Astrocyte (in vitro differentiated cells and primary cell): ENCODE measurements at regions not wholly inside any gene's neighbourhood (a gene's known extent, or its start where the extent isn't known, plus 50 kb on each side); places are given as distances from the start of the nearest gene placed in this dataset.

Experiments used
- DNase-seq: peaks from one replicate; pipeline ENCODE4 v3.0.0-alpha.2; 2010; ENCODE audit warnings: low read depth
- FAIRE-seq: peaks from 2 replicates; lab custom pipeline; 2011; peaks lifted over from hg19 to GRCh38; lab: Jason Lieb, UNC
- H2AFZ ChIP-seq: 2 replicates; pipeline ENCODE4 v1.6.0; 2012; ENCODE audit warnings: low read depth, low read length, inconsistent platforms
- H3K27ac ChIP-seq: 2 replicates; pipeline ENCODE4 v1.5.1; 2011; ENCODE audit warnings: low read depth, low read length, inconsistent platforms
- H3K27me3 ChIP-seq: 2 replicates; pipeline ENCODE4 v1.6.0; 2011; ENCODE audit warnings: low read length, inconsistent platforms; ENCODE audit not compliant: insufficient read depth
- H3K36me3 ChIP-seq: 2 replicates; pipeline ENCODE4 v1.5.1; 2011; ENCODE audit warnings: low read length, inconsistent platforms; ENCODE audit not compliant: insufficient read depth
- H3K4me1 ChIP-seq: 2 replicates; pipeline ENCODE4 v1.5.1; 2011; ENCODE audit warnings: low read length, inconsistent platforms; ENCODE audit not compliant: insufficient read depth
- H3K4me2 ChIP-seq: 2 replicates; pipeline ENCODE4 v1.6.0; 2012; ENCODE audit warnings: low read length, inconsistent platforms
- H3K4me3 ChIP-seq: 2 replicates; pipeline ENCODE4 v1.5.1; 2011; ENCODE audit warnings: low read depth, mild to moderate bottlenecking, low read length, inconsistent platforms; ENCODE audit not compliant: insufficient read depth
- H3K79me2 ChIP-seq: 2 replicates; pipeline ENCODE4 v1.6.0; 2012; ENCODE audit warnings: mild to moderate bottlenecking, low read length, inconsistent platforms; ENCODE audit not compliant: insufficient read depth
- H3K9ac ChIP-seq: 2 replicates; pipeline ENCODE4 v1.6.0; 2012; ENCODE audit warnings: mild to moderate bottlenecking, low read length, inconsistent platforms
- H3K9me3 ChIP-seq: 2 replicates; pipeline ENCODE4 v1.5.1; 2012; ENCODE audit warnings: low read depth, mild to moderate bottlenecking, low read length, inconsistent platforms; ENCODE audit not compliant: insufficient read depth
- H4K20me1 ChIP-seq: 2 replicates; pipeline ENCODE4 v1.6.0; 2012; ENCODE audit warnings: low read length, inconsistent platforms; ENCODE audit not compliant: insufficient read depth
- H3K27ac Mint-ChIP-seq: one replicate; pipeline ENCODE4 v1.8.0; 2021; ENCODE audit warnings: mild to moderate bottlenecking, mixed read lengths; ENCODE audit not compliant: unreplicated experiment
- H3K27me3 Mint-ChIP-seq: one replicate; pipeline ENCODE4 v1.8.0; 2021; ENCODE audit warnings: low read depth, mixed read lengths; ENCODE audit not compliant: unreplicated experiment
- H3K36me3 Mint-ChIP-seq: one replicate; pipeline ENCODE4 v1.8.0; 2021; ENCODE audit warnings: low read depth, mixed read lengths; ENCODE audit not compliant: unreplicated experiment
- H3K4me1 Mint-ChIP-seq: one replicate; pipeline ENCODE4 v1.8.0; 2021; ENCODE audit warnings: low read depth, mixed read lengths; ENCODE audit not compliant: unreplicated experiment
- H3K4me3 Mint-ChIP-seq: one replicate; pipeline ENCODE4 v1.8.0; 2021; ENCODE audit warnings: mild to moderate bottlenecking, moderate library complexity, mixed read lengths; ENCODE audit not compliant: unreplicated experiment
- H3K9me3 Mint-ChIP-seq: one replicate; pipeline ENCODE4 v1.8.0; 2021; ENCODE audit warnings: mild to moderate bottlenecking, mixed read lengths; ENCODE audit not compliant: unreplicated experiment
- EZH2 ChIP-seq: IDR thresholded peaks from 2 replicates; pipeline ENCODE4 v1.6.1; 2012; ENCODE audit warnings: mild to moderate bottlenecking, low read length, inconsistent platforms; ENCODE audit not compliant: insufficient read depth
- TF ChIP-seq, protein P1 (sequence below): IDR thresholded peaks from 2 replicates; pipeline ENCODE4 v1.5.1; 2011; ENCODE audit warnings: low read depth, mild to moderate bottlenecking, inconsistent platforms, low read length, moderate library complexity; ENCODE audit not compliant: insufficient read depth

GRCh38 chr6:87794922-87795885, 93.2 kb upstream of the AKIRIN2 start:
- Histone ChIP-seq H3K9me3 (no peaks in the 10 kb centered on the region), H3K4me3 (no peak overlapping the region), H3K4me2 (no peak overlapping the region), H3K36me3 (no peaks in the 10 kb centered on the region), H3K27me3 (no peaks in the 10 kb centered on the region), H3K9ac (no peak overlapping the region), H3K27ac (no peak overlapping the region), H4K20me1 (no peaks in the 10 kb centered on the region), H3K79me2 (no peaks in the 10 kb centered on the region), H3K4me1 (no peaks in the 10 kb centered on the region), H2AFZ (no peak overlapping the region)
- FAIRE-seq (no peak), DNase-seq (no peak)
- Mint-ChIP-seq H3K4me1 (peaks cover 1% of the 10 kb centered on the region), H3K9me3 (no peaks in the 10 kb centered on the region), H3K36me3 (no peaks in the 10 kb centered on the region), H3K27me3 (peaks cover 4% of the 10 kb centered on the region), H3K27ac (no peak overlapping the region), H3K4me3 (no peak overlapping the region)
- TF ChIP-seq EZH2: no peak

GRCh38 chr6:87793315-87793714, 91.3 kb upstream of the AKIRIN2 start:
- H3K9me3 Mint-ChIP-seq: no peaks in the 10 kb centered on the region
- Histone ChIP-seq H3K4me1 (peaks cover 8% of the 10 kb centered on the region), H3K36me3 (no peaks in the 10 kb centered on the region), H4K20me1 (no peaks in the 10 kb centered on the region), H2AFZ (no peak overlapping the region), H3K79me2 (no peaks in the 10 kb centered on the region), H3K27ac (no peak overlapping the region), H3K4me3 (no peak overlapping the region), H3K27me3 (no peaks in the 10 kb centered on the region), H3K9ac (no peak overlapping the region), H3K9me3 (no peaks in the 10 kb centered on the region), H3K4me2 (no peak overlapping the region)
- no peak overlapping the region for H3K27ac Mint-ChIP-seq
- no peak for DNase-seq
- peaks cover 12% of the 10 kb centered on the region for H3K4me1 Mint-ChIP-seq
- no peak overlapping the region for H3K4me3 Mint-ChIP-seq
- no peak for FAIRE-seq
- TF ChIP-seq EZH2: no peak
- TF ChIP-seq, protein P1, sequence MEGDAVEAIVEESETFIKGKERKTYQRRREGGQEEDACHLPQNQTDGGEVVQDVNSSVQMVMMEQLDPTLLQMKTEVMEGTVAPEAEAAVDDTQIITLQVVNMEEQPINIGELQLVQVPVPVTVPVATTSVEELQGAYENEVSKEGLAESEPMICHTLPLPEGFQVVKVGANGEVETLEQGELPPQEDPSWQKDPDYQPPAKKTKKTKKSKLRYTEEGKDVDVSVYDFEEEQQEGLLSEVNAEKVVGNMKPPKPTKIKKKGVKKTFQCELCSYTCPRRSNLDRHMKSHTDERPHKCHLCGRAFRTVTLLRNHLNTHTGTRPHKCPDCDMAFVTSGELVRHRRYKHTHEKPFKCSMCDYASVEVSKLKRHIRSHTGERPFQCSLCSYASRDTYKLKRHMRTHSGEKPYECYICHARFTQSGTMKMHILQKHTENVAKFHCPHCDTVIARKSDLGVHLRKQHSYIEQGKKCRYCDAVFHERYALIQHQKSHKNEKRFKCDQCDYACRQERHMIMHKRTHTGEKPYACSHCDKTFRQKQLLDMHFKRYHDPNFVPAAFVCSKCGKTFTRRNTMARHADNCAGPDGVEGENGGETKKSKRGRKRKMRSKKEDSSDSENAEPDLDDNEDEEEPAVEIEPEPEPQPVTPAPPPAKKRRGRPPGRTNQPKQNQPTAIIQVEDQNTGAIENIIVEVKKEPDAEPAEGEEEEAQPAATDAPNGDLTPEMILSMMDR: no peak
- no peaks in the 10 kb centered on the region for H3K36me3 Mint-ChIP-seq
- H3K27me3 Mint-ChIP-seq: peaks cover 4% of the 10 kb centered on the region

DNA sequence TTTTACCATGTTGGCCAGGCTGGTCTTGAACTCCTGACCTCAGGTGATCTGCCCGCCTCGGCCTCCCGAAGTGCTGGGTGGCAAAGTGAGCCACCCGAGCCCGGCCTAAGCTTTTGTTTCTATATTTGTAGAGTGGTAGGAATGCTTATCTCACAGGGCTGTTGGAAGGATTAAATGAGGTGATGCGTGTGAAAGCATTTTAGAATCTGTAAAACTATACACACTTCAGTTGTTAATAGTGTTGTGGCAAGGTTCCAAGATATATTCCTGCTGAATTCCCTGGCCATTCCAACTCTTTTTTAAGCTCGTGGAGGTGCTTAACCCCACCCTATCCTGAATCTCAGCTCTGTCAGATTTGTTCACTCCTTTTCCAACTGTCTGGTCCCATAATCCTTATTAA, 89.9 kb upstream of the AKIRIN2 start:
- no peaks in the 10 kb centered on the region for H3K79me2 ChIP-seq
- DNase-seq: no peak
- Mint-ChIP-seq H3K9me3 (no peaks in the 10 kb centered on the region), H3K27me3 (peaks cover 4% of the 10 kb centered on the region), H3K4me1 (peaks cover 12% of the 10 kb centered on the region), H3K4me3 (no peak overlapping the region), H3K27ac (no peak overlapping the region), H3K36me3 (no peaks in the 10 kb centered on the region)
- no peak overlapping the region for H3K4me3 ChIP-seq
- no peak for FAIRE-seq
- H4K20me1 ChIP-seq: no peaks in the 10 kb centered on the region
- no peak overlapping the region for H2AFZ ChIP-seq
- no peak overlapping the region for H3K4me2 ChIP-seq
- no peaks in the 10 kb centered on the region for H3K36me3 ChIP-seq
- H3K9ac ChIP-seq: no peak overlapping the region
- TF ChIP-seq, protein P1: no peak
- no peak for TF ChIP-seq EZH2
- H3K27me3 ChIP-seq: no peaks in the 10 kb centered on the region
- peaks cover 8% of the 10 kb centered on the region for H3K4me1 ChIP-seq
- H3K9me3 ChIP-seq: no peaks in the 10 kb centered on the region
- H3K27ac ChIP-seq: no peak overlapping the region
